ENCODE measurements at regions not wholly inside any gene's neighbourhood (a gene's known extent, or its start where the extent isn't known, plus 50 kb on each side); places are given as distances from the start of the nearest gene placed in this dataset.
"Not testable (repeated sequence)": the region's sequence is repeated elsewhere in the genome, so short reads cannot be mapped to it uniquely, and the experiment has no call there.

- H3K4me3 ChIP-seq (ENCODE audit: low read depth, low read length); DNase-seq (ENCODE audit: low read depth): not testable (repeated sequence)
- peak; percentile 71 for TF ChIP-seq CTCF (IDR thresholded peaks at IDR 0.05; ENCODE audit: low read depth, low read length, missing control alignments)
These were observed 105.1 kb downstream of the CRLF3 start for GRCh38 chr17:30719131-30719973.

GRCh38 chr17:30718691-30719090 lies 105.8 kb downstream of the CRLF3 start:
- DNase-seq (ENCODE audit: low read depth); H3K4me3 ChIP-seq (ENCODE audit: low read depth, low read length): not testable (repeated sequence)

GRCh38 chr17:30718099-30718447 lies 106.4 kb downstream of the CRLF3 start:
- DNase-seq (ENCODE audit: low read depth); H3K4me3 ChIP-seq (ENCODE audit: low read depth, low read length): not testable (repeated sequence)

GRCh38 chr17:30717291-30718098 lies 107.0 kb downstream of the CRLF3 start:
- no peak for DNase-seq (ENCODE audit: low read depth)
- H3K4me3 ChIP-seq (ENCODE audit: low read depth, low read length): no peak overlapping the region
- no peak for TF ChIP-seq CTCF (IDR thresholded peaks at IDR 0.05; ENCODE audit: low read depth, low read length, missing control alignments)

GRCh38 chr17:30716461-30717290 lies 107.8 kb downstream of the CRLF3 start:
- no peak overlapping the region for H3K4me3 ChIP-seq (ENCODE audit: low read depth, low read length)
- TF ChIP-seq CTCF (IDR thresholded peaks at IDR 0.05; ENCODE audit: low read depth, low read length, missing control alignments): peak; percentile 22
- no peak for DNase-seq (ENCODE audit: low read depth)

GRCh38 chr17:30714825-30715622 lies 109.5 kb downstream of the CRLF3 start:
- peak; percentile 69 for TF ChIP-seq CTCF (IDR thresholded peaks at IDR 0.05; ENCODE audit: low read depth, low read length, missing control alignments)
- not testable (repeated sequence) for DNase-seq (ENCODE audit: low read depth); H3K4me3 ChIP-seq (ENCODE audit: low read depth, low read length)

GRCh38 chr17:30713805-30714204 lies 110.7 kb downstream of the CRLF3 start:
- not testable (repeated sequence) for H3K4me3 ChIP-seq (ENCODE audit: low read depth, low read length); DNase-seq (ENCODE audit: low read depth)

- H3K4me3 ChIP-seq (ENCODE audit: low read depth, low read length); DNase-seq (ENCODE audit: low read depth): not testable (repeated sequence)
These were observed 111.6 kb downstream of the CRLF3 start for GRCh38 chr17:30712859-30713258.

- H3K4me3 ChIP-seq (ENCODE audit: low read depth, low read length); DNase-seq (ENCODE audit: low read depth): not testable (repeated sequence)
These were observed 112.6 kb downstream of the CRLF3 start for GRCh38 chr17:30711626-30712507.

- not testable (repeated sequence) for DNase-seq (ENCODE audit: low read depth); H3K4me3 ChIP-seq (ENCODE audit: low read depth, low read length)
These were observed 113.3 kb downstream of the CRLF3 start for GRCh38 chr17:30711176-30711575.

GRCh38 chr17:30710276-30711088 lies 114.0 kb downstream of the CRLF3 start:
- H3K4me3 ChIP-seq (ENCODE audit: low read depth, low read length): peak overlapping the region; percentile 63
- DNase-seq (ENCODE audit: low read depth): not testable (repeated sequence)

All from GM12864 (cell line).